Fibroblast of mammary gland (primary cell): ENCODE measurements at regions not wholly inside any gene's neighbourhood (a gene's known extent, or its start where the extent isn't known, plus 50 kb on each side); places are given as distances from the start of the nearest gene placed in this dataset.

Source experiments
- DNase-seq: peaks from one replicate; pipeline ENCODE4 v3.0.0-alpha.2; 2010; ENCODE audit warnings: low read depth
- H3K4me3 ChIP-seq: 2 replicates; pipeline ENCODE4 v1.5.1; 2011; ENCODE audit warnings: low read depth, mild to moderate bottlenecking, low read length, moderate library complexity; ENCODE audit not compliant: control insufficient read depth
- TF ChIP-seq, protein P1 (sequence below): conservative IDR thresholded peaks from 2 replicates; pipeline ENCODE4 v1.5.1; 2011; ENCODE audit warnings: low read depth, low read length, inconsistent platforms; ENCODE audit not compliant: control insufficient read depth, insufficient read depth

DNA sequence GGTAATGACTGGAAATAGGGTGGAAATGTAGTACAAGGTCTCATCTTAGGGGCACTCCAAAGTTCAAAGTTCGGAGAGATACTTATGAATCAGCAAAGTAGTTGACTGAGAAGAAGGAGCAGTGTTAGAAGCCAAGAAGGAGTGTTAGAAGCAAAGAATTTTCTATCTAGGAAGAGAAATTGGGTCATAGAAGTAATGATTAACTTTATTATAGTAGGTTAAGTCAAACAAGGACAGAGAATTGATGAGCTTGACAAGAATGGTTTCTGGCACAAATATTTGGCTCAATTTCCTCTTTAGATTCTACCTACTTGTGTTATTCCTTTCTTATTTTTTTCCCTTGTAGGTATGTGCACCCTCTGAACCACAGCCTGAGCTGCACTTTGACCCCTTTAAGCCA, 810.5 kb upstream of the LRFN5 start:
- H3K4me3 ChIP-seq, result no peak overlapping the region
- TF ChIP-seq, protein P1, sequence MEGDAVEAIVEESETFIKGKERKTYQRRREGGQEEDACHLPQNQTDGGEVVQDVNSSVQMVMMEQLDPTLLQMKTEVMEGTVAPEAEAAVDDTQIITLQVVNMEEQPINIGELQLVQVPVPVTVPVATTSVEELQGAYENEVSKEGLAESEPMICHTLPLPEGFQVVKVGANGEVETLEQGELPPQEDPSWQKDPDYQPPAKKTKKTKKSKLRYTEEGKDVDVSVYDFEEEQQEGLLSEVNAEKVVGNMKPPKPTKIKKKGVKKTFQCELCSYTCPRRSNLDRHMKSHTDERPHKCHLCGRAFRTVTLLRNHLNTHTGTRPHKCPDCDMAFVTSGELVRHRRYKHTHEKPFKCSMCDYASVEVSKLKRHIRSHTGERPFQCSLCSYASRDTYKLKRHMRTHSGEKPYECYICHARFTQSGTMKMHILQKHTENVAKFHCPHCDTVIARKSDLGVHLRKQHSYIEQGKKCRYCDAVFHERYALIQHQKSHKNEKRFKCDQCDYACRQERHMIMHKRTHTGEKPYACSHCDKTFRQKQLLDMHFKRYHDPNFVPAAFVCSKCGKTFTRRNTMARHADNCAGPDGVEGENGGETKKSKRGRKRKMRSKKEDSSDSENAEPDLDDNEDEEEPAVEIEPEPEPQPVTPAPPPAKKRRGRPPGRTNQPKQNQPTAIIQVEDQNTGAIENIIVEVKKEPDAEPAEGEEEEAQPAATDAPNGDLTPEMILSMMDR, result no peak
- no peak for DNase-seq

DNA sequence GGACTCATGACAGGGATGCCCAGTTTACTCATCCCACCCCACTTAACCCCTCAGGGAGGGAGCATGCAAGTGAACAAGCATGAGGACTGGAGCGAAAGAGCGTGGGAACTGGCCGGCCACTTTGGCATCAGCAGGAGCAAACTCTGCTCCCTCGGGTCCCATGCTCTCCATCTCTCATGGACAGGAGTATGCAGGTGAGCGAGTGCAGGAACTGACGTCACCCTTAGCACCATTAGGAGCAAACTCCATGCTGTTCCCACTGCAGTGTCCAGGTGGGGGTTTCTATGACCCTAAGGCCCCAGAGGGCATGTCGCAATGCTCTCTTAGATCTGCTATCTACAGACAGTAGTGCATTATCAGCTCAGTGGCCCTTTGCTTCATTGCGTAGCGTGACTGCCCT, 821.8 kb upstream of the LRFN5 start:
- DNase-seq, result no peak
- H3K4me3 ChIP-seq, result no peak overlapping the region
- TF ChIP-seq, protein P1, result no peak

DNA sequence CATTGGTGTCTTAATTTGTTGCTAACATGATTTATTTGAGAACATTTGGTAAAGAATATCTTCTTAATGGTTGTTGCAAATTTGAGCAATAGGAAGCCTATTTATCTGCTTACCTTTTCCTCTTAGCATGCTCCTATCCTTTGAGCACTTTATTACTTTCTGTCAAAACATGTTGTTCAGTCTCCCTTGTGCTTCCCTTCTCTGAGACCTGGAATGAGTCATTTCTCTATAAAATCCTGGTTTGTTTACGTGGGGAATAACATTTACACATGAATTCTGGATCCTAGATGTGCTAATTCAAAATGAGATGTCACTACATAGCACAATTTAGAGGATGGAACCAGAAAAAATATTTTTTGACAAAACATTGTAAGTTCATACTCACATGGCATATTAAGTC, 844.0 kb upstream of the LRFN5 start:
- no peak for DNase-seq
- TF ChIP-seq, protein P1, result no peak
- H3K4me3 ChIP-seq, result no peak overlapping the region

DNA sequence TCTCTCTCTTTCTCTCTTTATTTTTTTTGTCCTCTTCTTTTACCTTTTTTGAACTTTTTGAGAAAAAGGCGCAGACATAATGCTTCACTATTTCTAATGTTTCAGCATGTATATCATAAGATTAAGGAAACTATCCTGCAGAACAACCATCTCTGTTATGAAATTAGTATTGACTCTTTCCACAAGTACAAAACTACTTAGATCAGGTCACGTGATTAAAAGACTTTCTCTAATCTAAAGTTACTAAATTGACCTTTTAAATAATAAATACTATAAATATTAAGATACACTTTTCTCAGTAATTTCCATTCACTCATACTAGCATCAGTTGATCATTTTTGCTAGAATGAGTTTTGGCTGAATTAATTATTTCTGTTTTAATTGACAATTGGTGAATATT, 844.5 kb upstream of the LRFN5 start:
- DNase-seq, result no peak
- TF ChIP-seq, protein P1, result no peak
- H3K4me3 ChIP-seq, result no peak overlapping the region

DNA sequence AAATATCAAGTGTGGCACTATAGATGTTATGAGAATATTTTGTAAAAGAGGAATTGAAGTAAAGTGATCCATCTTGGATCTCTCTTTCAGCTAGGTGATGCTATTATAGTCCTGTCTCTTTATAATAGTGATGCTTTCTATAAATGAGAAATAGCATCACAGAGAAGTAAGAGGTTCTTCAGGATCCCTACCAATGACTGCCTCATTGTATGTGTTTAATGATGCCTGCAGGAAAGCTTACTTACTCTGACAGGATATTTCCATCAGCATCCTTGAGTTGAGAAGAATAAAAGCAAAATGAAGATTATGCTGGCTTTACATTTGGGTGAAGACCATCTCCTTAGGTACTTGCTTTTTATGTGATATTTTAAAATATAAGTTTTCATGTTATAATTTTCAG, 846.0 kb upstream of the LRFN5 start:
- TF ChIP-seq, protein P1, result no peak
- no peak for DNase-seq
- no peak overlapping the region for H3K4me3 ChIP-seq

DNA sequence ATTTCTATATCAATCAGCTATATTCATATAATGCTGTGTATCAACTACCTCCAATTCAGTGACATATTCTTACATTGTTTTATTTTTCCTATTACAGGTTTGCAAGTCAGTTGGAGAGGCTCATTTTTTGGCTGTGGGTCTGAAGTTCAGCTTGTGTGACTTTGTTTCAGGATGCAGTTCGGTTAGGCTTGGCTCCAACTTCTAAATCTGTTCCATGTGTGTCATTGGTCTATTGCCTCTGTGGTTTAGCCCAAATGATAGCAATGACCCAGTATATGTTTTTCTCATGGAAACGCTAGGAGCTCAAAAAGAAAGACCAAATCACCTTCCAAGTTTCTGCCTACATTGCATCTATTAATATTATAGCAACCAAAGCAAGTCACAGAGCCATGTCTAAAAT, 848.6 kb upstream of the LRFN5 start:
- no peak overlapping the region for H3K4me3 ChIP-seq
- no peak for DNase-seq
- TF ChIP-seq, protein P1, result no peak

DNA sequence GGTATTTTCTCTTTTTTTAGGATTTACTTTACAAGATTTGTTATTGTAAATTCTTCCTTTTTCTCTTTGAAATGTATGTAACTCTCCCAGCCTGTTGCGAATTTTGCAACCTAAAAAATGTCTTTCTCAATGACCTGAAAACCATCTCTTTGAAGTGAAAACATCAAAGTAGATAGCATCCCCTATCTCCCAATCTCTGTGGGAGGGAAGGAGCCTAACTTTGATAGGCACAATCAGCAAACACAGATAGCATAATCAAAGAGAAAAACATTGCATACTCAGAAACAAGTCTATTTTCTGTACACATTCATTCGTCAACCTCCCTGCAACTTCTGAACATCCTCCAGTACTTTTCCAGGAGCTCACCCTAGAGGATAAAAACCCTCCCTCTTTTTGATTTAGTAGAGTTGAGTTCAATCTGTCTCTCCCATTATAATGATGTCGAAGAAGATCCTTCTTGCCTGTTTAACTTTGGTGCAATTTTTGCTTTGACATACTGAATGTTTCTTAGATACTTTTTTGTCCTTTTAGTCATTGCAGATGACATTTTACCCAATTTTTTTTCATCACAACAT, 849.2 kb upstream of the LRFN5 start:
- TF ChIP-seq, protein P1, result no peak
- H3K4me3 ChIP-seq, result no peak overlapping the region
- DNase-seq, result no peak
